ENCODE measurements at regions not wholly inside any gene's neighbourhood (a gene's known extent, or its start where the extent isn't known, plus 50 kb on each side); places are given as distances from the start of the nearest gene placed in this dataset.
"Not testable (repeated sequence)": the region's sequence is repeated elsewhere in the genome, so short reads cannot be mapped to it uniquely, and the experiment has no call there.

DNA sequence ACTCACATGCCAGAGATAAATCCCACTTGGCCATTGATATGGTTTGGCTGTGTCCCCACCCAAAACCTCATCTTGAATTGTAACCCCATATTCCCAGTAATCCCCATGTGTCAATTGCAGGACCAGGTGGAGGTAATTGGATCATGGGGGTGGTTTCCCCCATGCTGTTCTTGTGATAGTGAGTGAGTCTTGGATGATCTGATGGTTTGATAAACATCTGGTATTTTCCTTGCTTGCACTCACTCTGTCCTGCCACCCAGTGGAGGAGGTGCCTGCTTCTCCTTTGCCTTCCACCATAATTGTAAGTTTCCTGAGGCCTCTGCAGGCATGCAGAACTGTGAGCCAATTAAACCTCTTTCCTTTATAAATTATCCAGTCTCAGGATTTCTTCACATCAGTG, 50.4 kb upstream of the B3GAT2 start:
- H3K27me3 ChIP-seq; intact Hi-C loops (cut with DNase I; ENCODE audit: low total_unique reads); H3K4me3 ChIP-seq; H3K27ac ChIP-seq; H3K4me1 ChIP-seq; DNase-seq; H3K36me3 ChIP-seq: not testable (repeated sequence)
- H3K9me3 ChIP-seq: peaks cover 0 to 14% (median 8%) of the 10 kb centered on the region in 4 donors

DNA sequence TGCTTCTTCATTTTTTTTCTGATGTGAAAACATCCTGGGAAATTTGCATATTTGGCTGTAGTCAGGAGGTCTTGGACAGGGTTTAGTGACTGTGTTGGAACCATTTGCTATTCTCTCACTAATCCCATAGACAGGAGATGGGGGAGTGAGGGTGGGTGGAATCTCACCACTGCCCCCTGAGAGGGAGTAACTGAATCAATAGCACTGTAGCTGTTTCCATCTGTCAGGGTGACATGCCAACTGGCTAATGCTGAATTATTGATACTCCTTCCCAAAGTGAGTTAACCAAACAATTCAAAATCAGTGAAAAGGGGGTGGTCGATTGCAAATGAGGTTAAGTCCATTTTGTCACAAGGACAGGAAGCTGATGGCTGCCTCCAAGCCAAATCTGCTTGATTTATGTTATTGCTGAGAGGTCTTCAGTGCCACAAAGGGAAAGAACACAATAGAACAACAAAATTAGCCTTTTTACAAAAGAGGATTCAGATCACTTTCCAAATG, 55.1 kb upstream of the B3GAT2 start:
- Histone ChIP-seq H3K4me1 (no peaks in the 10 kb centered on the region), H3K9me3 (no peaks in the 10 kb centered on the region), H3K27ac (no peak overlapping the region), H3K36me3 (no peaks in the 10 kb centered on the region), H3K4me3 (no peak overlapping the region), H3K27me3 (no peaks in the 10 kb centered on the region)
- peak in 1 of 2 donors; percentile 18 for DNase-seq
- TF ChIP-seq, protein P1, sequence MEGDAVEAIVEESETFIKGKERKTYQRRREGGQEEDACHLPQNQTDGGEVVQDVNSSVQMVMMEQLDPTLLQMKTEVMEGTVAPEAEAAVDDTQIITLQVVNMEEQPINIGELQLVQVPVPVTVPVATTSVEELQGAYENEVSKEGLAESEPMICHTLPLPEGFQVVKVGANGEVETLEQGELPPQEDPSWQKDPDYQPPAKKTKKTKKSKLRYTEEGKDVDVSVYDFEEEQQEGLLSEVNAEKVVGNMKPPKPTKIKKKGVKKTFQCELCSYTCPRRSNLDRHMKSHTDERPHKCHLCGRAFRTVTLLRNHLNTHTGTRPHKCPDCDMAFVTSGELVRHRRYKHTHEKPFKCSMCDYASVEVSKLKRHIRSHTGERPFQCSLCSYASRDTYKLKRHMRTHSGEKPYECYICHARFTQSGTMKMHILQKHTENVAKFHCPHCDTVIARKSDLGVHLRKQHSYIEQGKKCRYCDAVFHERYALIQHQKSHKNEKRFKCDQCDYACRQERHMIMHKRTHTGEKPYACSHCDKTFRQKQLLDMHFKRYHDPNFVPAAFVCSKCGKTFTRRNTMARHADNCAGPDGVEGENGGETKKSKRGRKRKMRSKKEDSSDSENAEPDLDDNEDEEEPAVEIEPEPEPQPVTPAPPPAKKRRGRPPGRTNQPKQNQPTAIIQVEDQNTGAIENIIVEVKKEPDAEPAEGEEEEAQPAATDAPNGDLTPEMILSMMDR (IDR thresholded peaks at IDR 0.05): no peak
- TF ChIP-seq EP300 (IDR thresholded peaks at IDR 0.05) (no peak), POLR2A (IDR thresholded peaks at IDR 0.05) (no peak), POLR2AphosphoS5 (IDR thresholded peaks at IDR 0.05) (no peak)
- intact Hi-C loops (cut with DNase I; ENCODE audit: low total_unique reads): no loop called here
- 9 to 34% (median 17%) methylated on average over 1 of the region's 1 CpG for WGBS, 5 donors

DNA sequence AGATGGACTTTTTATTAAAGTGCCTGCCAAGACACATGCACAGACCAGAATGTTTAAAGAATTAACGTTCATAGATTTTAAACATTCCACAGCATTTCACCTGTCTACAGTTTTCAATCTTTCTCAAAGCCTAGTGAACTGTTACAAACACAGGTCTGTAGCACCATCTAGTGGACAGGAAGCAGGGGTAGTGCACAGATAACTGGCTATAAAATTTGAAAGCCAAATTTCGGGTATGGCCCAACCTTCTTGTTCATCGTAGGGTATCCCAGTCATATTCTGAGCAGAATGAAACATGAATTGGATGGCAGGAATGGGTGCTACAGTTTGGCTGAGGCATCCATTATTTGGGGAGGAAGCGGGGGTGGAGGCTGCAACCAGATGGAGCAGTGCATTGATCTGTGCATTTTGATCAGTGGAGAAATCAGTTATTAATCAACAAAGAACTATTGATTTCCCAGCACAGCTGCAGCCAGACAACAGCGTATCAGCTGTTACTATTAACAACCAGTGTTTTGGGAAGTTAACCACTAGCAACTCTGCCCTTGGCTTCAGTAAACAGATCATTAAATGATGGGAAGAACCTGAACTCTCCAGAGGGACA, 56.1 kb upstream of the B3GAT2 start:
- Histone ChIP-seq H3K27me3 (no peaks in the 10 kb centered on the region), H3K27ac (no peak overlapping the region), H3K4me1 (no peaks in the 10 kb centered on the region), H3K4me3 (no peak overlapping the region), H3K9me3 (no peaks in the 10 kb centered on the region), H3K36me3 (no peaks in the 10 kb centered on the region)
- WGBS, 5 donors: 16 to 27% (median 23%) methylated on average over 5 of the region's 5 CpGs
- intact Hi-C loops (cut with DNase I; ENCODE audit: low total_unique reads): no loop called here
- TF ChIP-seq EP300 (IDR thresholded peaks at IDR 0.05) (no peak), POLR2A (IDR thresholded peaks at IDR 0.05) (no peak)
- TF ChIP-seq, protein P1 (IDR thresholded peaks at IDR 0.05): peak in 4 of 7 experiments; percentile 25 to 60 (median 52)
- peak in 1 of 2 donors; percentile 86 for DNase-seq

DNA sequence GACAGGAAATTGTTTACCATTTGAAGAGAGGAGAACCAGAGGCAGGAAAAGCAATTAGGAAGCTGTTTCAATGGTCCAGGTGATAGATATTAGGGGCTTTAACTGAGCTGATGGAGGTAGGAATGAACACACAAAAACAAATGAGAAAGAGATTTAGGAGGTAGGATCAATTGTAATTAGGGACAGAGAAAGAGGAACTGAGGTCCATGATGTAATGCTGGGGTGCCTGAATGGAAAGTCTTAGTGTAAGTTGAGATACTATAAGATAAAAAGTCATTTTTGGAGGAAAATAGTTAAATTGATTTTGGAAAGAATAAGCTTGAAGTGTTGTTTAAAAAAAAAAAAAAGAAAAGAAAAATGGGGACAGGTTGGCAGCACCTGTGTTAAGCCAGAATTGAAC, 58.5 kb upstream of the B3GAT2 start:
- Histone ChIP-seq H3K4me3 (no peak overlapping the region), H3K27me3 (no peaks in the 10 kb centered on the region), H3K4me1 (no peaks in the 10 kb centered on the region), H3K9me3 (no peaks in the 10 kb centered on the region), H3K27ac (no peak overlapping the region), H3K36me3 (no peaks in the 10 kb centered on the region)
- intact Hi-C loops (cut with DNase I; ENCODE audit: low total_unique reads): no loop called here
- DNase-seq: no peak
- TF ChIP-seq, protein P1 (IDR thresholded peaks at IDR 0.05): no peak
- TF ChIP-seq EP300 (IDR thresholded peaks at IDR 0.05) (no peak), POLR2A (IDR thresholded peaks at IDR 0.05) (no peak), POLR2AphosphoS5 (IDR thresholded peaks at IDR 0.05) (no peak)

DNA sequence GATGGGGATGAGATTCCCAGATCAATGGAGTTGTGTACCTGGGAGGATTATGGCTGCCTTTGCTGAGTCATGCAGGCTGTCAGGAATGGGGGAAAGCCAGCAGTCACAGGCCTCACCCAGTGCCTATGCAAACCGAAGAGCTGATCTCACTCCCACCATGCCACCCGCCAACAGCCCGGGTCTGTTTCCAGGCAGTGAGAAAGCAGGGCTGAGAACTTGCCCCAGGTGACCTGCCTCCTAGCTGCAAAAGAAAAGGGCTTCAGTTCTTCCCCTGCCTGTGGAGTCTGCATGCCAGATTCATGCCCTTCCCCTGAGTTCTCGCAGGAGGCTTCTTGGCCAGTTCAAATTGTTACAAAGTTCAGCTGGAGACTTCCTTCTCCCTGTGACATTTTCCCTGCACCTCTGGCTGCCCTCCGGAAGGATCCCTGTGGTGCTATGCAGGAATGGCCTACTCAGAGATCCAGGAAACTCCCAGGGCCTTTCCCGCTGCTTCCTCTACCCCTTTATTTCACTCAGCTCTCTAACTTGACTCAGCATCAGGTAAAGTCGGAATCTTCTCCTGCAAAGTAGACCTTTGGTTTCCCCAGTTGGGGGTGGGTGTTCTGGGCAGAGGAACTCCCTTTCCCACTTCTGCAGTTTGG, 71.5 kb upstream of the B3GAT2 start:
- Histone ChIP-seq H3K27me3 (no peaks in the 10 kb centered on the region), H3K9me3 (no peaks in the 10 kb centered on the region), H3K27ac (no peak overlapping the region), H3K4me3 (no peak overlapping the region), H3K36me3 (no peaks in the 10 kb centered on the region), H3K4me1 (no peaks in the 10 kb centered on the region)
- intact Hi-C loops (cut with DNase I; ENCODE audit: low total_unique reads): no loop called here
- DNase-seq: no peak
- TF ChIP-seq, protein P1 (IDR thresholded peaks at IDR 0.05): no peak
- TF ChIP-seq EP300 (IDR thresholded peaks at IDR 0.05) (no peak), POLR2A (IDR thresholded peaks at IDR 0.05) (no peak), POLR2AphosphoS5 (IDR thresholded peaks at IDR 0.05) (no peak)
- 55 to 74% (median 68%) methylated on average over 6 to 7 of the region's 7 CpGs for WGBS, 5 donors
